ENCODE measurements at regions not wholly inside any gene's neighbourhood (a gene's known extent, or its start where the extent isn't known, plus 50 kb on each side); places are given as distances from the start of the nearest gene placed in this dataset.
"Not testable (repeated sequence)": the region's sequence is repeated elsewhere in the genome, so short reads cannot be mapped to it uniquely, and the experiment has no call there.

DNA sequence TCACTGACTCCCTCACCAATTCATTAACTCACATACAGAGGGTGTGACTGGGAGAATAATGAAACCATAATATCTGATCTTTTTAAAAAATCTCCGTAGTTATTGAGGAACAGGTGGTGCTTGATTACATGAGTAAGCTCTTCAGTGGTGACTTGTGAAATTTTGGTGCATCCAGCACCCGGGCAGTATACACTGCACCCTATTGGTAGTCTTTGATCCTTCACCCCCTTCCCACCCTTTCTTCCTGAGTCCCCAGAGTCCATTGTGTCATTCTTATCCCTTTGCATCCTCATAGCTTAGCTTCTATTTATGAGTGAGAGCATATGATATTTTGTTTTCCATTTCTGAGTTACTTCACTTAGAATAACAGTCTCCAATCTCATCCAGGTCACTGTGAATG is 1143.8 kb downstream of the PCDH19 start:
- ChIA-PET POLR2A (no interaction called here), CTCF (no interaction called here)
- no TSS peak for BruUV-seq (replicated peaks)
- no peak overlapping the region for H3K4me3 Mint-ChIP-seq (ENCODE audit: unreplicated experiment)
- no peaks in the 10 kb centered on the region for H3K36me3 ChIP-seq (ENCODE audit: control insufficient read depth, insufficient read depth, low read length)
- DNase-seq = no peak
- intact Hi-C loops (cut with micrococcal nuclease; ENCODE audit: unreplicated experiment) = no loop called here
- H3K4me1 ChIP-seq = no peaks in the 10 kb centered on the region
- H3K9me3 Mint-ChIP-seq (ENCODE audit: unreplicated experiment) = no peaks in the 10 kb centered on the region
- H3K9me3 ChIP-seq = no peaks in the 10 kb centered on the region
- no peaks in the 10 kb centered on the region for H3K36me3 Mint-ChIP-seq (ENCODE audit: insufficient read depth, unreplicated experiment)
- TF ChIP-seq, protein P1, sequence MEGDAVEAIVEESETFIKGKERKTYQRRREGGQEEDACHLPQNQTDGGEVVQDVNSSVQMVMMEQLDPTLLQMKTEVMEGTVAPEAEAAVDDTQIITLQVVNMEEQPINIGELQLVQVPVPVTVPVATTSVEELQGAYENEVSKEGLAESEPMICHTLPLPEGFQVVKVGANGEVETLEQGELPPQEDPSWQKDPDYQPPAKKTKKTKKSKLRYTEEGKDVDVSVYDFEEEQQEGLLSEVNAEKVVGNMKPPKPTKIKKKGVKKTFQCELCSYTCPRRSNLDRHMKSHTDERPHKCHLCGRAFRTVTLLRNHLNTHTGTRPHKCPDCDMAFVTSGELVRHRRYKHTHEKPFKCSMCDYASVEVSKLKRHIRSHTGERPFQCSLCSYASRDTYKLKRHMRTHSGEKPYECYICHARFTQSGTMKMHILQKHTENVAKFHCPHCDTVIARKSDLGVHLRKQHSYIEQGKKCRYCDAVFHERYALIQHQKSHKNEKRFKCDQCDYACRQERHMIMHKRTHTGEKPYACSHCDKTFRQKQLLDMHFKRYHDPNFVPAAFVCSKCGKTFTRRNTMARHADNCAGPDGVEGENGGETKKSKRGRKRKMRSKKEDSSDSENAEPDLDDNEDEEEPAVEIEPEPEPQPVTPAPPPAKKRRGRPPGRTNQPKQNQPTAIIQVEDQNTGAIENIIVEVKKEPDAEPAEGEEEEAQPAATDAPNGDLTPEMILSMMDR (IDR thresholded peaks at IDR 0.05; ENCODE audit: insufficient read depth in 1 of 2, low read depth in 1 of 2, low read length in 1 of 2, severe bottlenecking in 1 of 2, unreplicated experiment in 1 of 2) = no peak
- no peaks in the 10 kb centered on the region for H3K27me3 ChIP-seq (replicated peaks; ENCODE audit: control insufficient read depth, insufficient read depth, low read length)
- H3K27ac Mint-ChIP-seq (ENCODE audit: unreplicated experiment) = no peak overlapping the region
- no peak overlapping the region for H3K4me3 ChIP-seq (ENCODE audit: low read depth, low read length)
- H3K27me3 Mint-ChIP-seq (ENCODE audit: insufficient read depth, unreplicated experiment) = no peaks in the 10 kb centered on the region
- no peaks in the 10 kb centered on the region for H3K4me1 Mint-ChIP-seq (ENCODE audit: low read depth, unreplicated experiment)

DNA sequence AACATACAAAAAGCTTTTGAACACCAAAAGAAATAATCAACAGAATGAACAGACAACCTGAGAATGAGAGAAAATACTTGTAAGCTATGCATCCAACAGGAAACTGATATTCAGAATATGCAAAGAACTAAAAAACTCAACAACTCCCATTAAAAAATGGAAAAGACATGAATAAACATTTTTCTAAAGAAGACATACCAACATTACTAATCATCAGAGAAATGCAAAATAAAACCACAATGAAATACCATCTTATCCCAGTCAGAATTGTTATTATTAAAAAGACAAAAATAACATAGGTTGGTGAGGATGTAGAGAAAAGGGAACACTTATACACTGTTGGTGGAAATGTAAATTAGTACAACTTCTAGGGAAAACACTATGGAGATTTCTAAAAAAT is 1161.9 kb downstream of the PCDH19 start:
- no peaks in the 10 kb centered on the region for H3K36me3 ChIP-seq (ENCODE audit: control insufficient read depth, insufficient read depth, low read length)
- ChIA-PET POLR2A (no interaction called here), CTCF (no interaction called here)

DNA sequence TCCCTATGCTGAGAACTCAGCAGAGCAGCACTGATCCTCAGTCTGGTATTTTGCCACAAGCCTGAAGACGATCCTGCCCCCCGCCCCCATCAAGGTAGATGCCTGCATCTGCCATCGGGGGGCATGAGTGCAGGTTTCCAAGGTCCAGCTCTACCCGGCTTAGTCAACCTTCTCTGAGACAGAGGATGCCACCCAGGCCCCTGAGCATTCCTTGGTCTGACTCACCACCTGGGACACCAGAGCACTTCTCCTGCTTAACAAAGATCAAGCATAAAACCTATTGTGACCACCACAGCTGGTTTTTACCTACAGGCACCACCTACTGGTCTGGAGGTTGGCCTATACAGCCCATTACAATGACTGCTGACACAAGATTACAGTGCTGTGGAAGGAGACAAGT is 1168.1 kb downstream of the PCDH19 start:
- POLR2A ChIA-PET = no interaction called here
- H3K4me1 Mint-ChIP-seq (ENCODE audit: low read depth, unreplicated experiment) = no peaks in the 10 kb centered on the region
- Histone ChIP-seq H3K9me3 (no peaks in the 10 kb centered on the region), H3K4me1 (no peaks in the 10 kb centered on the region), H3K27me3 (replicated peaks; ENCODE audit: control insufficient read depth, insufficient read depth, low read length) (no peaks in the 10 kb centered on the region), H3K4me3 (ENCODE audit: low read depth, low read length) (no peak overlapping the region), H3K36me3 (ENCODE audit: control insufficient read depth, insufficient read depth, low read length) (no peaks in the 10 kb centered on the region)
- no peaks in the 10 kb centered on the region for H3K36me3 Mint-ChIP-seq (ENCODE audit: insufficient read depth, unreplicated experiment)
- no peaks in the 10 kb centered on the region for H3K27me3 Mint-ChIP-seq (ENCODE audit: insufficient read depth, unreplicated experiment)
- no peak overlapping the region for H3K4me3 Mint-ChIP-seq (ENCODE audit: unreplicated experiment)
- TF ChIP-seq, protein P1 (IDR thresholded peaks at IDR 0.05; ENCODE audit: insufficient read depth in 1 of 2, low read depth in 1 of 2, low read length in 1 of 2, severe bottlenecking in 1 of 2, unreplicated experiment in 1 of 2) = no peak
- H3K9me3 Mint-ChIP-seq (ENCODE audit: unreplicated experiment) = no peaks in the 10 kb centered on the region
- intact Hi-C loops (cut with micrococcal nuclease; ENCODE audit: unreplicated experiment) = no loop called here
- no peak for DNase-seq
- no peak overlapping the region for H3K27ac Mint-ChIP-seq (ENCODE audit: unreplicated experiment)
- BruUV-seq (replicated peaks) = no TSS peak
- CTCF ChIA-PET = no interaction called here

More for the DNA sequence above, 1161.9 kb downstream of the PCDH19 start:
- Mint-ChIP-seq H3K27me3 (ENCODE audit: insufficient read depth, unreplicated experiment) (no peaks in the 10 kb centered on the region), H3K36me3 (ENCODE audit: insufficient read depth, unreplicated experiment) (no peaks in the 10 kb centered on the region), H3K4me3 (ENCODE audit: unreplicated experiment) (no peak overlapping the region), H3K27ac (ENCODE audit: unreplicated experiment) (no peak overlapping the region), H3K9me3 (ENCODE audit: unreplicated experiment) (no peaks in the 10 kb centered on the region), H3K4me1 (ENCODE audit: low read depth, unreplicated experiment) (no peaks in the 10 kb centered on the region)
- H3K9me3 ChIP-seq = no peaks in the 10 kb centered on the region
- TF ChIP-seq, protein P1 (IDR thresholded peaks at IDR 0.05; ENCODE audit: insufficient read depth in 1 of 2, low read depth in 1 of 2, low read length in 1 of 2, severe bottlenecking in 1 of 2, unreplicated experiment in 1 of 2) = no peak
- BruUV-seq (replicated peaks) = no TSS peak
- no peak overlapping the region for H3K4me3 ChIP-seq (ENCODE audit: low read depth, low read length)
- H3K27me3 ChIP-seq (replicated peaks; ENCODE audit: control insufficient read depth, insufficient read depth, low read length) = no peaks in the 10 kb centered on the region
- H3K4me1 ChIP-seq = no peaks in the 10 kb centered on the region
- intact Hi-C loops (cut with micrococcal nuclease; ENCODE audit: unreplicated experiment) = no loop called here
- no peak for DNase-seq

DNA sequence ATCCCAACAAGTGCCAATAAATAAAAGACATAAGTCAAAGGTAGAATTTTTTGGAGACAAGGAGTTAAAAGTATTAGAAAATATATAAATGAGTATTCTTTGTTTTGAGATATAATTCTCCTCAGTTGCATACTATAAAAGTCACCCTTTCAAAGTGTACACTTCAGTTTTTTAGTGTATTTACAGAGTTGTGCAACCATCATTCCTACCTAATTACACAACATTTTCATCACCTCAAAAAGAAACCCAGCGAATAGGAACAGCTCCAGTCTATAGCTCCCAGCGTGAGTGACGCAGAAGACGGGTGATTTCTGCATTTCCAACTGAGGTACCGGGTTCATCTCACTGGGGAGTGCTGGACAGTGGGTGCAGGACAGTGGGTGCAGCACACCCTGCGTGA is 1175.7 kb downstream of the PCDH19 start:
- POLR2A ChIA-PET; DNase-seq; intact Hi-C loops (cut with micrococcal nuclease; ENCODE audit: unreplicated experiment); H3K4me3 ChIP-seq (ENCODE audit: low read depth, low read length); H3K9me3 ChIP-seq; H3K36me3 ChIP-seq (ENCODE audit: control insufficient read depth, insufficient read depth, low read length); H3K4me1 Mint-ChIP-seq (ENCODE audit: low read depth, unreplicated experiment); CTCF ChIA-PET; H3K9me3 Mint-ChIP-seq (ENCODE audit: unreplicated experiment); H3K27ac Mint-ChIP-seq (ENCODE audit: unreplicated experiment); H3K36me3 Mint-ChIP-seq (ENCODE audit: insufficient read depth, unreplicated experiment); BruUV-seq (replicated peaks); H3K27me3 Mint-ChIP-seq (ENCODE audit: insufficient read depth, unreplicated experiment); H3K4me3 Mint-ChIP-seq (ENCODE audit: unreplicated experiment); H3K4me1 ChIP-seq; H3K27me3 ChIP-seq (replicated peaks; ENCODE audit: control insufficient read depth, insufficient read depth, low read length): not testable (repeated sequence)
